ENCODE measurements at regions not wholly inside any gene's neighbourhood (a gene's known extent, or its start where the extent isn't known, plus 50 kb on each side); places are given as distances from the start of the nearest gene placed in this dataset.

- TF ChIP-seq HNRNPLL (IDR thresholded peaks at IDR 0.05; ENCODE audit: low read depth, low read length, poor library complexity, severe bottlenecking), result no peak
- no peak for TF ChIP-seq MLLT10 (CRISPR knock-in tag; IDR thresholded peaks at IDR 0.05)
- no peak for TF ChIP-seq HES4 (CRISPR knock-in tag; IDR thresholded peaks at IDR 0.05; ENCODE audit: borderline replicate concordance)
- no peak for TF ChIP-seq ZNF761 (CRISPR knock-in tag; conservative IDR thresholded peaks at IDR 0.05)
These were observed 200.1 kb upstream of the DTNA start (continued) for GRCh38 chr18:34509879-34510586.

- no peak for DNase-seq (ENCODE audit: low spot score)
These were observed 199.2 kb upstream of the DTNA start for GRCh38 chr18:34510926-34511325.

More at GRCh38 chr18:34510926-34511325, 199.2 kb upstream of the DTNA start:
- H3K36me3 ChIP-seq (replicated peaks in 1 of 2; ENCODE audit: control insufficient read depth in 1 of 2, insufficient read depth in 2 of 2, low read length in 2 of 2), result no peaks in the 10 kb centered on the region
- CTCF ChIA-PET (ENCODE audit: low intra/inter-chr PET ratio, low total read pairs), result no interaction called here
- no peak for TF ChIP-seq ZBTB33 (CRISPR knock-in tag; IDR thresholded peaks at IDR 0.05)
- TF ChIP-seq HNF1B (CRISPR knock-in tag; IDR thresholded peaks at IDR 0.05), result no peak
- no peak for TF ChIP-seq ZNF451 (CRISPR knock-in tag; IDR thresholded peaks at IDR 0.05)
- TF ChIP-seq HOXA9 (CRISPR knock-in tag; IDR thresholded peaks at IDR 0.05; ENCODE audit: borderline replicate concordance), result no peak
- TF ChIP-seq KLF12 (CRISPR knock-in tag; IDR thresholded peaks at IDR 0.05; ENCODE audit: borderline replicate concordance), result no peak
- POLR2A ChIA-PET, result no interaction called here
- no peaks in the 10 kb centered on the region for H3K79me2 ChIP-seq (ENCODE audit: insufficient read depth, low read length)
- intact Hi-C loops (cut with micrococcal nuclease; ENCODE audit: unreplicated experiment), result no loop called here
- no TSS peak for BruUV-seq (replicated peaks)
- no peak overlapping the region for H2AFZ ChIP-seq (ENCODE audit: low read length)
- no peak overlapping the region for H3K27ac ChIP-seq (ENCODE audit: extremely low read length, insufficient read depth, low read length)
- 52% methylated on average over 1 of the region's 1 CpG for WGBS (ENCODE audit: low lambda C conversion rate)
- no peak overlapping the region for H3K9ac ChIP-seq (ENCODE audit: insufficient read depth, low read depth, low read length)
- H3K9me3 ChIP-seq (ENCODE audit: low read length), result no peaks in the 10 kb centered on the region
- H4K20me1 ChIP-seq (ENCODE audit: insufficient read depth, low read length), result no peaks in the 10 kb centered on the region
- FAIRE-seq (no peak), ATAC-seq (no peak)
- in situ Hi-C loops (cut with HindIII; ENCODE audit: extremely low pct_ligation_motif_present, low pct_unique_long_range_greater_than_20kb), result no loop called here
- no peak overlapping the region for H3K4me3 ChIP-seq (replicated peaks in 1 of 3; ENCODE audit: insufficient read depth in 1 of 3, low read depth in 2 of 3, low read length in 3 of 3)
- no peak overlapping the region for H3K4me2 ChIP-seq (ENCODE audit: low read depth, low read length)
- H3K4me1 ChIP-seq (ENCODE audit: insufficient read depth, low read length), result no peaks in the 10 kb centered on the region
- no peaks in the 10 kb centered on the region for H3K27me3 ChIP-seq (ENCODE audit: control insufficient read depth in 1 of 2, insufficient read depth in 2 of 2, low read length in 2 of 2)
